Spleen (tissue), 11 donors: ENCODE measurements at regions not wholly inside any gene's neighbourhood (a gene's known extent, or its start where the extent isn't known, plus 50 kb on each side); places are given as distances from the start of the nearest gene placed in this dataset.

Experiments
- DNase-seq: peaks from one replicate; pipeline ENCODE4 v3.0.0-alpha.2; 2020
- H3K27ac ChIP-seq, 8 donors: fragments of 200-600 bp; sonication (generic) in 7 of 8; 1 replicate in 4 of 8; 2 replicates in 4 of 8; pipeline versions ENCODE4 v1.5.0 to v1.8.0; 2016 to 2021; ENCODE audit warnings: inconsistent platforms in 4 of 8, mild to moderate bottlenecking in 4 of 8, moderate library complexity in 1 of 8
- H3K27me3 ChIP-seq, 7 donors: fragments of 200-600 bp; sonication (generic) in 6 of 7; replicated peaks in 1 of 7; 1 replicate in 4 of 7; 2 replicates in 3 of 7; pipeline versions ENCODE4 v1.5.0 to v1.8.0; 2016 to 2021; ENCODE audit warnings: inconsistent platforms in 3 of 7, mild to moderate bottlenecking in 1 of 7
- H3K36me3 ChIP-seq, 6 donors: fragments of 200-600 bp; sonication (generic) in 5 of 6; 1 replicate in 4 of 6; 2 replicates in 2 of 6; pipeline versions ENCODE4 v1.5.0 to v1.8.0; 2016 to 2021; ENCODE audit warnings: inconsistent platforms in 2 of 6
- H3K4me1 ChIP-seq, 6 donors: fragments of 200-600 bp; sonication (generic) in 5 of 6; 1 replicate in 3 of 6; 2 replicates in 3 of 6; pipeline versions ENCODE4 v1.5.0 to v1.8.0; 2016 to 2021; ENCODE audit warnings: inconsistent platforms in 3 of 6
- H3K4me3 ChIP-seq, 8 donors: fragments of 200-600 bp; sonication (generic) in 7 of 8; 1 replicate in 4 of 8; 2 replicates in 4 of 8; pipeline versions ENCODE4 v1.5.0 to v1.8.0; 2016 to 2021; ENCODE audit warnings: inconsistent platforms in 4 of 8, mild to moderate bottlenecking in 4 of 8, moderate library complexity in 2 of 8
- H3K9me3 ChIP-seq, 8 donors: fragments of 200-600 bp; sonication (generic) in 7 of 8; 1 replicate in 4 of 8; 2 replicates in 4 of 8; pipeline versions ENCODE4 v1.5.0 to v1.8.0; 2016 to 2021; ENCODE audit warnings: inconsistent platforms in 4 of 8
- POLR2A ChIP-seq, 3 donors: fragments of 450-650 bp; IDR thresholded peaks; one replicate each; pipeline ENCODE4 v1.5.1; 2017; ENCODE audit warnings: antibody characterized with exemption in 3 of 3, mild to moderate bottlenecking in 1 of 3
- POLR2AphosphoS5 ChIP-seq, 3 donors: sonication (generic); formaldehyde crosslinking; IDR thresholded peaks; one replicate each; pipeline ENCODE4 v1.5.1; 2017; ENCODE audit warnings: antibody characterized with exemption in 3 of 3
- WGBS, 5 donors: extraction: QIAGEN DNeasy Blood & Tissue Kit in 3 of 5; methylation state at CpG; one replicate each; pipeline versions ENCODE4 v1.1.5 to v1.1.7; 2013 to 2018; 5-methylcytosine and 5-hydroxymethylcytosine counted together
- intact Hi-C: fragments of 100-400 bp; cut with DNase I; formaldehyde crosslinking; loops from one replicate; pipeline ENCODE4 v1.15.0; 2023; ENCODE audit warnings: low total_unique reads
- TF ChIP-seq, protein P1 (sequence below), 11 experiments: fragments of 200-600 bp in 7 of 11; fragments of 450-650 bp in 4 of 11; sonication (generic) in 4 of 11; IDR thresholded peaks in 8 of 11; conservative IDR thresholded peaks in 3 of 11; 1 replicate in 7 of 11; 2 replicates in 4 of 11; pipeline versions ENCODE4 v1.4.0 to v1.8.0; 2016 to 2021; ENCODE audit warnings: antibody characterized with exemption in 11 of 11, inconsistent platforms in 4 of 11, mild to moderate bottlenecking in 1 of 11
- donor health status: healthy with polysubstance abuse.
- donor health status: DM: no; HTN: no; CAD: no; lungs with moderate emphysema.
- donor health status: DM: no; HTN: no; CAD: no.
- donor health status: Bipolar disorder and iron deficiency.
- donor health status: healthy.
- donor health status: DM: no; HTN: no; CAD: no.
- donor health status: DM: yes; HTN: yes; CAD: no.

DNA sequence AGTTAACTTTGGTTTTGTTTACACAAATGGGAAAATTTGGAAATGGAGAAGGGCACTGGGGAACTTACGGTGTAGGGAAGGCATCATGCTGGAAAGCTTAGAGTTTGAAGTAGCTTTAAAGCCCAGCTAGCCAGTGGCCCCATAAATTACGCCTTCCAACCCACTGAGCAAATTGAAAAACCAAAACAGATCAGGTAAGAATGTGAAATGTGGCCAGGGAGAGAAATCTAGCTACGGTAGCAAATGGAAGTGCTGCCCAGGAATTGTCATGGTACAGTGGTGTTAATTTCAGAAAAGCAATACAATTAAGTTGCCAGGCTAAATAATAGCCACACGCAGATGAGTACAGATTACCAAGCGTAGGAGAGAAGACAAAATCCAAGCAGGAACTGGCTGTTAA, 654.8 kb downstream of the PRELID2 start:
- H3K36me3 ChIP-seq: no peaks in the 10 kb centered on the region
- intact Hi-C loops: no loop called here
- 77 to 90% (median 88%) methylated on average over 5 of the region's 5 CpGs for WGBS, 5 donors

GRCh38 chr5:145178641-145179523, 656.3 kb downstream of the PRELID2 start:
- H3K27me3 ChIP-seq: no peaks in the 10 kb centered on the region
- no peak overlapping the region for H3K27ac ChIP-seq
- WGBS, 5 donors: 58 to 71% (median 68%) methylated on average over 3 of the region's 3 CpGs
- H3K4me3 ChIP-seq: no peak overlapping the region
- H3K4me1 ChIP-seq: no peaks in the 10 kb centered on the region
- TF ChIP-seq POLR2AphosphoS5 (IDR thresholded peaks at IDR 0.05): no peak
- TF ChIP-seq, protein P1, sequence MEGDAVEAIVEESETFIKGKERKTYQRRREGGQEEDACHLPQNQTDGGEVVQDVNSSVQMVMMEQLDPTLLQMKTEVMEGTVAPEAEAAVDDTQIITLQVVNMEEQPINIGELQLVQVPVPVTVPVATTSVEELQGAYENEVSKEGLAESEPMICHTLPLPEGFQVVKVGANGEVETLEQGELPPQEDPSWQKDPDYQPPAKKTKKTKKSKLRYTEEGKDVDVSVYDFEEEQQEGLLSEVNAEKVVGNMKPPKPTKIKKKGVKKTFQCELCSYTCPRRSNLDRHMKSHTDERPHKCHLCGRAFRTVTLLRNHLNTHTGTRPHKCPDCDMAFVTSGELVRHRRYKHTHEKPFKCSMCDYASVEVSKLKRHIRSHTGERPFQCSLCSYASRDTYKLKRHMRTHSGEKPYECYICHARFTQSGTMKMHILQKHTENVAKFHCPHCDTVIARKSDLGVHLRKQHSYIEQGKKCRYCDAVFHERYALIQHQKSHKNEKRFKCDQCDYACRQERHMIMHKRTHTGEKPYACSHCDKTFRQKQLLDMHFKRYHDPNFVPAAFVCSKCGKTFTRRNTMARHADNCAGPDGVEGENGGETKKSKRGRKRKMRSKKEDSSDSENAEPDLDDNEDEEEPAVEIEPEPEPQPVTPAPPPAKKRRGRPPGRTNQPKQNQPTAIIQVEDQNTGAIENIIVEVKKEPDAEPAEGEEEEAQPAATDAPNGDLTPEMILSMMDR (IDR thresholded peaks at IDR 0.05 in 8 of 11, conservative IDR thresholded peaks at IDR 0.05 in 3 of 11): no peak
- no peak for TF ChIP-seq POLR2A (IDR thresholded peaks at IDR 0.05)
- intact Hi-C loops: no loop called here
- no peaks in the 10 kb centered on the region for H3K36me3 ChIP-seq
- DNase-seq: no peak
- no peaks in the 10 kb centered on the region for H3K9me3 ChIP-seq

More for the DNA sequence above, 654.8 kb downstream of the PRELID2 start:
- TF ChIP-seq POLR2A (IDR thresholded peaks at IDR 0.05) (no peak), POLR2AphosphoS5 (IDR thresholded peaks at IDR 0.05) (no peak)
- TF ChIP-seq, protein P1 (IDR thresholded peaks at IDR 0.05 in 8 of 11, conservative IDR thresholded peaks at IDR 0.05 in 3 of 11): no peak
- DNase-seq: no peak
- H3K27ac ChIP-seq: no peak overlapping the region
- H3K9me3 ChIP-seq: no peaks in the 10 kb centered on the region
- H3K4me3 ChIP-seq: no peak overlapping the region
- H3K4me1 ChIP-seq: no peaks in the 10 kb centered on the region
- no peaks in the 10 kb centered on the region for H3K27me3 ChIP-seq

DNA sequence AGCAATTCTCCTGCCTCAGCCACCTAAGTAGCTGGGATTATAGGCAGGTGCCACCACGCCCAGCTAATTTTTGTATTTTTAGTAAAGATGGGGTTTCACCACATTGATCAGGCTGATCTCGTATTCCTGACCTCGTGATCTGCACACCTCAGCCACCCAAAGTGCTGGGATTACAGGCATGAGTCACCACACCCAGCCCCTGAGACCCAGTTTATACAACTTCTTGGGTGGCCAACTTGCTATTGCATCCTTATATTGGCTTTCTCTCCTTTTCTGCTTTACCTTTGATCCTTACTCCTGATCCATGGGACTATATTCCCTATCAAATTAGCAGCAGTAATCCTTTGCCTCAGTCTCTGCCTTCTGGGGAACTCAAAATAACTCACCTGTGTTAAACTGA, 659.1 kb downstream of the PRELID2 start:
- no peaks in the 10 kb centered on the region for H3K36me3 ChIP-seq
- H3K27ac ChIP-seq: no peak overlapping the region
- H3K4me1 ChIP-seq: no peaks in the 10 kb centered on the region
- TF ChIP-seq, protein P1 (IDR thresholded peaks at IDR 0.05 in 8 of 11, conservative IDR thresholded peaks at IDR 0.05 in 3 of 11): no peak
- no peak for TF ChIP-seq POLR2AphosphoS5 (IDR thresholded peaks at IDR 0.05)
- TF ChIP-seq POLR2A (IDR thresholded peaks at IDR 0.05): no peak
- intact Hi-C loops: no loop called here
- no peaks in the 10 kb centered on the region for H3K9me3 ChIP-seq
- H3K27me3 ChIP-seq: no peaks in the 10 kb centered on the region
- DNase-seq: no peak
- 73 to 89% (median 75%) methylated on average over 3 of the region's 3 CpGs for WGBS, 5 donors
- no peak overlapping the region for H3K4me3 ChIP-seq

DNA sequence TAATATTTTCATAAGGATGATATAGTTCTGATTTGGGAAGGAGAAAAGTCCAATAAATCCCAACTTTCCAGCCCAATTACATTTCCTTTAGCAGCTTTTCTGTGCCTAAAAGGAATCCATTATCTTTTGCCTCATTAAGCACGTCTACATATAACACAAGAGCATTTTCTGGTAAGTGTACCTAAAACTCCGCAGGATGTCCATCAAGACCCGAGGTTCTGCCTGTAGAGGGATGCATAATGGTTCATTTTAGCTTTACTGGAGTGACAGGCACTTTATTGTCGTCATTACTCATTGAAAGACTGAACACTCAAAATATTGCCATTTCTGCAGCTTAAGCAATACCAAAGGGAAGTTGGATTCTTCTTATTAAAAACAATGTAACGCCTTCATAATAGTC, 669.0 kb downstream of the PRELID2 start:
- TF ChIP-seq, protein P1 (IDR thresholded peaks at IDR 0.05 in 8 of 11, conservative IDR thresholded peaks at IDR 0.05 in 3 of 11): no peak
- TF ChIP-seq POLR2AphosphoS5 (IDR thresholded peaks at IDR 0.05) (no peak), POLR2A (IDR thresholded peaks at IDR 0.05) (no peak)
- intact Hi-C loops: no loop called here
- Histone ChIP-seq H3K36me3 (no peaks in the 10 kb centered on the region), H3K4me1 (no peaks in the 10 kb centered on the region), H3K27ac (no peak overlapping the region), H3K9me3 (no peaks in the 10 kb centered on the region), H3K27me3 (no peaks in the 10 kb centered on the region), H3K4me3 (no peak overlapping the region)
- DNase-seq: no peak
- WGBS, 5 donors: 74 to 80% (median 76%) methylated on average over 5 of the region's 5 CpGs
